Endothelial cell of umbilical vein (primary cell): ENCODE measurements at regions not wholly inside any gene's neighbourhood (a gene's known extent, or its start where the extent isn't known, plus 50 kb on each side); places are given as distances from the start of the nearest gene placed in this dataset.

ENCODE experiments used
- BruUV-seq: library from RNA; stranded (reverse); fragments of 400-500 nt; replicated peaks from 2 replicates; lab custom pipeline; 2021; lab: Mats Ljungman, UMichigan
- CTCF ChIA-PET: fragments of 300-600, 350-600 bp; sonication (Branson Sonifier 250); formaldehyde crosslinking; loops from one replicate; lab custom pipeline; 2021; ENCODE audit warnings: antibody characterized with exemption, inconsistent platforms; lab: Charles Lee
- POLR2A ChIA-PET: fragments of 300-600, 350-600 bp; sonication (Branson Sonifier 250); formaldehyde crosslinking; loops from one replicate; lab custom pipeline; 2021; ENCODE audit warnings: antibody characterized with exemption, inconsistent platforms; lab: Charles Lee
- DNase-seq: peaks from one replicate; pipeline ENCODE4 v3.0.0-alpha.2; 2011; ENCODE audit warnings: low read depth, low spot score
- FAIRE-seq: peaks from 2 replicates; lab custom pipeline; 2011; peaks lifted over from hg19 to GRCh38; lab: Jason Lieb, UNC
- H2AFZ ChIP-seq: 2 replicates; pipeline ENCODE4 v1.6.0; 2012; ENCODE audit warnings: low read depth, low read length, control low read depth, inconsistent platforms
- H3K27ac ChIP-seq: 2 replicates; pipeline ENCODE4 v1.5.1; 2011; ENCODE audit warnings: low read depth, mild to moderate bottlenecking, control low read depth, low read length, moderate library complexity; ENCODE audit not compliant: insufficient read depth
- H3K27me3 ChIP-seq, 2 experiments: 2 replicates each; pipeline versions ENCODE4 v1.6.0 to v1.6.1; 2011; ENCODE audit warnings: low read length in 2 of 2, mixed read lengths in 1 of 2; ENCODE audit not compliant: control insufficient read depth in 2 of 2, insufficient read depth in 2 of 2
- H3K36me3 ChIP-seq, 2 experiments: 2 replicates in 1 of 2; 3 replicates in 1 of 2; pipeline ENCODE4 v1.5.1; 2011; ENCODE audit warnings: low read length in 2 of 2, mild to moderate bottlenecking in 1 of 2, moderate library complexity in 1 of 2; ENCODE audit not compliant: control insufficient read depth in 2 of 2, insufficient read depth in 2 of 2; ENCODE audit errors: extremely low read depth in 1 of 2
- H3K4me1 ChIP-seq: 3 replicates; pipeline ENCODE4 v1.5.1; 2011; ENCODE audit warnings: mild to moderate bottlenecking, low read length; ENCODE audit not compliant: control insufficient read depth, insufficient read depth; ENCODE audit errors: extremely low read depth
- H3K4me2 ChIP-seq: 2 replicates; pipeline ENCODE4 v1.6.1; 2011; ENCODE audit warnings: low read length, control low read depth, mixed read lengths; ENCODE audit not compliant: insufficient read depth
- H3K4me3 ChIP-seq, 3 experiments: fragments of 200-600 bp in 1 of 3; sonication (generic), shearing (Covaris generic) in 1 of 3; replicated peaks in 1 of 3; 2 replicates each; pipeline ENCODE4 v1.5.1; 2011 to 2016; ENCODE audit warnings: control low read depth in 3 of 3, low read length in 3 of 3, mild to moderate bottlenecking in 2 of 3, inconsistent platforms in 1 of 3, low read depth in 1 of 3, moderate library complexity in 1 of 3; ENCODE audit not compliant: insufficient read depth in 1 of 3
- H3K79me2 ChIP-seq: 2 replicates; pipeline ENCODE4 v1.6.0; 2012; ENCODE audit warnings: low read length, inconsistent platforms; ENCODE audit not compliant: control insufficient read depth, insufficient read depth
- H3K9ac ChIP-seq: replicated peaks from 2 replicates; pipeline ENCODE3; 2011; ENCODE audit warnings: low read length, control low read depth; ENCODE audit not compliant: insufficient read depth; ENCODE audit errors: extremely low read depth
- H3K9me1 ChIP-seq: replicated peaks from 3 replicates; pipeline ENCODE4 v1.6.0; 2011; ENCODE audit warnings: mild to moderate bottlenecking, low read length; ENCODE audit not compliant: control insufficient read depth, insufficient read depth; ENCODE audit errors: extremely low read depth
- H3K9me3 ChIP-seq: replicated peaks from 2 replicates; pipeline ENCODE4 v1.5.1; 2012; ENCODE audit warnings: low read length, inconsistent platforms; ENCODE audit not compliant: control insufficient read depth, insufficient read depth
- H4K20me1 ChIP-seq: replicated peaks from 2 replicates; pipeline ENCODE3; 2011; ENCODE audit warnings: mild to moderate bottlenecking, low read length; ENCODE audit not compliant: control insufficient read depth, insufficient read depth; ENCODE audit errors: extremely low read depth
- FOS ChIP-seq: IDR thresholded peaks from 2 replicates; pipeline ENCODE4 v1.6.1; 2011; ENCODE audit warnings: mild to moderate bottlenecking, low read length, moderate library complexity, borderline replicate concordance; ENCODE audit not compliant: insufficient read depth
- GATA2 ChIP-seq: IDR thresholded peaks from 2 replicates; pipeline ENCODE4 v1.7.0; 2011; ENCODE audit warnings: low read depth, mild to moderate bottlenecking, moderate library complexity, mixed read lengths, low read length; ENCODE audit not compliant: insufficient read length, insufficient read depth
- JUN ChIP-seq: IDR thresholded peaks from 2 replicates; pipeline ENCODE4 v1.6.1; 2011; ENCODE audit warnings: borderline replicate concordance, low read depth; ENCODE audit not compliant: insufficient read length, insufficient read depth
- MYC ChIP-seq: IDR thresholded peaks from one replicate; pipeline ENCODE4 v1.6.1; 2011; ENCODE audit warnings: mild to moderate bottlenecking, low read depth, low read length
- POLR2A ChIP-seq: IDR thresholded peaks from 2 replicates; pipeline ENCODE4 v1.6.1; 2012; ENCODE audit warnings: low read depth, mild to moderate bottlenecking, control low read depth, low read length
- POLR2AphosphoS5 ChIP-seq: IDR thresholded peaks from 2 replicates; pipeline ENCODE4 v1.6.1; 2012; ENCODE audit warnings: low read depth, mild to moderate bottlenecking, control low read depth, low read length, moderate library complexity; ENCODE audit not compliant: insufficient read depth
- dilution Hi-C: fragments of 300-500 bp; cut with MboI; formaldehyde crosslinking; loops from one replicate; pipeline ENCODE4 v1.15.0; 2019; ENCODE audit warnings: low sequenced_read_pairs; ENCODE audit not compliant: extremely low pct_ligation_motif_present
- intact Hi-C: fragments of 100-400 bp; cut with micrococcal nuclease; formaldehyde crosslinking; loops from one replicate; pipeline ENCODE4 v1.10.0; 2022
- TF ChIP-seq, protein P1 (sequence below), 2 donors: IDR thresholded peaks; 1 replicate in 1 of 2; 2 replicates in 1 of 2; pipeline ENCODE4 v1.5.1; 2011; ENCODE audit warnings: low read length in 2 of 2, mild to moderate bottlenecking in 2 of 2, moderate library complexity in 2 of 2, control low read depth in 1 of 2, inconsistent platforms in 1 of 2, low read depth in 1 of 2; ENCODE audit not compliant: insufficient read depth in 1 of 2; ENCODE audit errors: extremely low read depth in 1 of 2
- TF ChIP-seq, protein P2 (sequence below): IDR thresholded peaks from 2 replicates; pipeline ENCODE4 v1.6.1; 2011; ENCODE audit not compliant: insufficient read depth, insufficient read length

DNA sequence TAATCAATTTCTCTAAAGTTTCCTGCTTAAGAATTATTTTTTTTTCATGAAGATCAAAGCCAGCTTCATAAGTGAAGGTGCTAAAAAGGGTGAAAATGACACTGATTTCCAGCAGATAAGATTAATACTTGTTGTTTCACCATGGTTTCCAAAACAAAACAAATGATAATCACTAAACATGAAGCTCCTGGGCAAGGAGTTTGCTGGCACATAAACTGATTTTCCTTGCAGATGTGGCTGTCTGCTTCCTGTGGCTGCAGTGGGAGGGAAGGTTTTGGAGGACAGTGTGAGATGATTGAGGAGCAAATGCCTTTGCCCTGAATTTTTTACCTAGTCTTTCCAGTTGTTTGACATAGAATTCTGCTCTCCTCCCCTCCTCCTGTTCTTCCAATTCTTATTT, 228.8 kb downstream of the DIPK2A start:
- FAIRE-seq (no peak), DNase-seq (no peak)
- no peaks in the 10 kb centered on the region for H4K20me1 ChIP-seq
- H3K9me1 ChIP-seq = no peaks in the 10 kb centered on the region
- intact Hi-C loops = no loop called here
- TF ChIP-seq FOS (no peak), POLR2AphosphoS5 (no peak), MYC (no peak), GATA2 (no peak)
- TF ChIP-seq, protein P1, sequence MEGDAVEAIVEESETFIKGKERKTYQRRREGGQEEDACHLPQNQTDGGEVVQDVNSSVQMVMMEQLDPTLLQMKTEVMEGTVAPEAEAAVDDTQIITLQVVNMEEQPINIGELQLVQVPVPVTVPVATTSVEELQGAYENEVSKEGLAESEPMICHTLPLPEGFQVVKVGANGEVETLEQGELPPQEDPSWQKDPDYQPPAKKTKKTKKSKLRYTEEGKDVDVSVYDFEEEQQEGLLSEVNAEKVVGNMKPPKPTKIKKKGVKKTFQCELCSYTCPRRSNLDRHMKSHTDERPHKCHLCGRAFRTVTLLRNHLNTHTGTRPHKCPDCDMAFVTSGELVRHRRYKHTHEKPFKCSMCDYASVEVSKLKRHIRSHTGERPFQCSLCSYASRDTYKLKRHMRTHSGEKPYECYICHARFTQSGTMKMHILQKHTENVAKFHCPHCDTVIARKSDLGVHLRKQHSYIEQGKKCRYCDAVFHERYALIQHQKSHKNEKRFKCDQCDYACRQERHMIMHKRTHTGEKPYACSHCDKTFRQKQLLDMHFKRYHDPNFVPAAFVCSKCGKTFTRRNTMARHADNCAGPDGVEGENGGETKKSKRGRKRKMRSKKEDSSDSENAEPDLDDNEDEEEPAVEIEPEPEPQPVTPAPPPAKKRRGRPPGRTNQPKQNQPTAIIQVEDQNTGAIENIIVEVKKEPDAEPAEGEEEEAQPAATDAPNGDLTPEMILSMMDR (IDR thresholded peaks at IDR 0.05; ENCODE audit: extremely low read depth in 1 of 2, insufficient read depth in 1 of 2, low read depth in 1 of 2, low read length in 2 of 2) = no peak
- TF ChIP-seq, protein P2, sequence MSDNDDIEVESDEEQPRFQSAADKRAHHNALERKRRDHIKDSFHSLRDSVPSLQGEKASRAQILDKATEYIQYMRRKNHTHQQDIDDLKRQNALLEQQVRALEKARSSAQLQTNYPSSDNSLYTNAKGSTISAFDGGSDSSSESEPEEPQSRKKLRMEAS = no peak
- dilution Hi-C loops = no loop called here
- no peaks in the 10 kb centered on the region for H3K27me3 ChIP-seq
- ChIA-PET POLR2A (no interaction called here), CTCF (no interaction called here)
- H3K9me3 ChIP-seq = no peaks in the 10 kb centered on the region
- no peak overlapping the region for H2AFZ ChIP-seq
- no peak overlapping the region for H3K27ac ChIP-seq
- no peaks in the 10 kb centered on the region for H3K36me3 ChIP-seq
- H3K4me3 ChIP-seq = no peak overlapping the region
- no peak overlapping the region for H3K4me2 ChIP-seq
- BruUV-seq = no TSS peak
- H3K4me1 ChIP-seq = no peaks in the 10 kb centered on the region
- no peak overlapping the region for H3K9ac ChIP-seq
- H3K79me2 ChIP-seq = no peaks in the 10 kb centered on the region

GRCh38 chr3:144221761-144222160, 250.1 kb downstream of the DIPK2A start:
- dilution Hi-C loops = no loop called here
- intact Hi-C loops = no loop called here
- H2AFZ ChIP-seq = no peak overlapping the region
- H3K36me3 ChIP-seq = no peaks in the 10 kb centered on the region
- no peak overlapping the region for H3K4me2 ChIP-seq
- CTCF ChIA-PET = no interaction called here
- H4K20me1 ChIP-seq = no peaks in the 10 kb centered on the region
- no peaks in the 10 kb centered on the region for H3K4me1 ChIP-seq
- no peak for FAIRE-seq
- POLR2A ChIA-PET = no interaction called here
- H3K9me1 ChIP-seq = no peaks in the 10 kb centered on the region
- TF ChIP-seq MYC (no peak), POLR2AphosphoS5 (no peak), JUN (no peak), POLR2A (no peak), FOS (no peak)
- TF ChIP-seq, protein P2 = no peak
- TF ChIP-seq, protein P1 (IDR thresholded peaks at IDR 0.05; ENCODE audit: extremely low read depth in 1 of 2, insufficient read depth in 1 of 2, low read depth in 1 of 2, low read length in 2 of 2) = no peak
- no peak overlapping the region for H3K9ac ChIP-seq
- H3K79me2 ChIP-seq = no peaks in the 10 kb centered on the region
- H3K27me3 ChIP-seq = no peaks in the 10 kb centered on the region
- no TSS peak for BruUV-seq
- H3K4me3 ChIP-seq = no peak overlapping the region
- no peak for DNase-seq
- no peak overlapping the region for H3K27ac ChIP-seq
- H3K9me3 ChIP-seq = no peaks in the 10 kb centered on the region
